ENCODE measurements at regions not wholly inside any gene's neighbourhood (a gene's known extent, or its start where the extent isn't known, plus 50 kb on each side); places are given as distances from the start of the nearest gene placed in this dataset.

GRCh38 chr3:64276131-64276530 lies 50.9 kb upstream of the PRICKLE2 start:
- TF ChIP-seq CTCF (IDR thresholded peaks at IDR 0.05), result no peak
- no peak overlapping the region for H3K27ac Mint-ChIP-seq
- DNase-seq (no peak), ATAC-seq (no peak)
- H3K4me3 Mint-ChIP-seq, result no peak overlapping the region
- ChIA-PET CTCF (no interaction called here), POLR2A (no interaction called here)
- no peaks in the 10 kb centered on the region for H3K36me3 Mint-ChIP-seq (ENCODE audit: low read depth)
- H3K27me3 Mint-ChIP-seq, result no peaks in the 10 kb centered on the region
- intact Hi-C loops (cut with micrococcal nuclease), result no loop called here
- H3K4me1 Mint-ChIP-seq (ENCODE audit: low read depth), result no peaks in the 10 kb centered on the region
- no peaks in the 10 kb centered on the region for H3K9me3 Mint-ChIP-seq
